ENCODE measurements at regions not wholly inside any gene's neighbourhood (a gene's known extent, or its start where the extent isn't known, plus 50 kb on each side); places are given as distances from the start of the nearest gene placed in this dataset.

GRCh38 chr4:155512817-155513216, 136.1 kb upstream of the MAP9 start:
- Histone ChIP-seq H3K23ac (ENCODE audit: insufficient read length) (no peak overlapping the region), H3K79me1 (ENCODE audit: low read depth, low read length) (no peaks in the 10 kb centered on the region), H3K4ac (replicated peaks; ENCODE audit: insufficient read length, low read depth, low read length) (no peak overlapping the region), H3K18ac (ENCODE audit: extremely low read depth, low read length) (no peak overlapping the region), H3K4me3 (ENCODE audit: extremely low read depth in 1 of 4, insufficient read depth in 2 of 4, low read depth in 3 of 4, low read length in 4 of 4) (no peak overlapping the region), H4K5ac (ENCODE audit: insufficient read length, low read depth, low read length) (no peak overlapping the region), H3K36me3 (ENCODE audit: control insufficient read depth in 2 of 4, insufficient read depth in 4 of 4, low read length in 3 of 4) (no peaks in the 10 kb centered on the region), H3K9ac (replicated peaks in 1 of 4; ENCODE audit: extremely low read depth in 1 of 4, low read depth in 3 of 4, low read length in 3 of 4) (no peak overlapping the region), H3K27me3 (replicated peaks in 1 of 4; ENCODE audit: control insufficient read depth in 3 of 4, extremely low read depth in 1 of 4, insufficient read depth in 3 of 4, low read length in 3 of 4) (no peaks in the 10 kb centered on the region), H3K4me1 (replicated peaks in 1 of 4; ENCODE audit: control insufficient read depth in 3 of 4, insufficient read depth in 4 of 4, low read length in 3 of 4) (no peaks in the 10 kb centered on the region), H4K8ac (ENCODE audit: extremely low read depth, insufficient read depth, low read length) (no peak overlapping the region), H2BK5ac (ENCODE audit: low read depth, low read length) (no peak overlapping the region), H2AFZ (ENCODE audit: low read length) (no peak overlapping the region), H3K4me2 (ENCODE audit: insufficient read depth in 1 of 2, low read depth in 2 of 2, low read length in 2 of 2) (no peak overlapping the region), H2BK12ac (ENCODE audit: low read depth, low read length) (no peak overlapping the region), H3K14ac (ENCODE audit: insufficient read length) (no peak overlapping the region), H3K56ac (replicated peaks; ENCODE audit: insufficient read length, low read depth, low read length) (no peak overlapping the region), H2BK20ac (ENCODE audit: low read length) (no peak overlapping the region), H4K91ac (replicated peaks; ENCODE audit: insufficient read length, low read length) (no peak overlapping the region), H2BK120ac (replicated peaks; ENCODE audit: low read depth, low read length) (no peak overlapping the region), H2BK15ac (ENCODE audit: low read length) (no peak overlapping the region), H2AK5ac (ENCODE audit: low read depth, low read length) (no peak overlapping the region), H4K20me1 (replicated peaks in 1 of 2; ENCODE audit: control insufficient read depth in 1 of 2, insufficient read depth in 2 of 2, low read length in 2 of 2) (no peaks in the 10 kb centered on the region), H3K9me3 (ENCODE audit: insufficient read depth in 2 of 2, low read depth in 1 of 2, low read length in 1 of 2) (no peaks in the 10 kb centered on the region), H3K27ac (ENCODE audit: low read depth, low read length) (no peak overlapping the region), H3K23me2 (ENCODE audit: low read depth, low read length) (no peaks in the 10 kb centered on the region), H3K79me2 (ENCODE audit: control insufficient read depth in 1 of 2, insufficient read depth in 2 of 2, low read length in 2 of 2) (no peaks in the 10 kb centered on the region)
- TF ChIP-seq SRF (IDR thresholded peaks at IDR 0.05; ENCODE audit: low read depth, low read length) = no peak
- TF ChIP-seq EZH2 (IDR thresholded peaks at IDR 0.05; ENCODE audit: low read depth, low read length, severe bottlenecking) = no peak
- TF ChIP-seq SIRT6 (IDR thresholded peaks at IDR 0.05; ENCODE audit: low read length) = no peak
- TF ChIP-seq HDAC6 (IDR thresholded peaks at IDR 0.05; ENCODE audit: low read depth, low read length) = no peak
- no peak for TF ChIP-seq BCL11A (IDR thresholded peaks at IDR 0.05; ENCODE audit: low read depth in 2 of 2, low read length in 2 of 2)
- TF ChIP-seq TBP (IDR thresholded peaks at IDR 0.05; ENCODE audit: low read depth, low read length) = no peak
- no peak for TF ChIP-seq KDM1A (IDR thresholded peaks at IDR 0.05; ENCODE audit: borderline replicate concordance, low read length)
- TF ChIP-seq RAD21 (IDR thresholded peaks at IDR 0.05 in 1 of 2, conservative IDR thresholded peaks at IDR 0.05 in 1 of 2; ENCODE audit: low read depth in 2 of 2, low read length in 2 of 2) = no peak
- TF ChIP-seq RXRA (IDR thresholded peaks at IDR 0.05; ENCODE audit: insufficient read depth, low read depth, low read length) = no peak
- TF ChIP-seq, protein P1, sequence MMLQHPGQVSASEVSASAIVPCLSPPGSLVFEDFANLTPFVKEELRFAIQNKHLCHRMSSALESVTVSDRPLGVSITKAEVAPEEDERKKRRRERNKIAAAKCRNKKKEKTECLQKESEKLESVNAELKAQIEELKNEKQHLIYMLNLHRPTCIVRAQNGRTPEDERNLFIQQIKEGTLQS (IDR thresholded peaks at IDR 0.05; ENCODE audit: insufficient read depth, low read depth, low read length) = no peak
- TF ChIP-seq, protein P2, sequence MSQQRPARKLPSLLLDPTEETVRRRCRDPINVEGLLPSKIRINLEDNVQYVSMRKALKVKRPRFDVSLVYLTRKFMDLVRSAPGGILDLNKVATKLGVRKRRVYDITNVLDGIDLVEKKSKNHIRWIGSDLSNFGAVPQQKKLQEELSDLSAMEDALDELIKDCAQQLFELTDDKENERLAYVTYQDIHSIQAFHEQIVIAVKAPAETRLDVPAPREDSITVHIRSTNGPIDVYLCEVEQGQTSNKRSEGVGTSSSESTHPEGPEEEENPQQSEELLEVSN (IDR thresholded peaks at IDR 0.05) = no peak
- TF ChIP-seq KDM4A (IDR thresholded peaks at IDR 0.05; ENCODE audit: low read depth, low read length, severe bottlenecking) = no peak
- no peak for TF ChIP-seq MAFK (IDR thresholded peaks at IDR 0.05; ENCODE audit: low read depth, low read length)
- POLR2A ChIA-PET (ENCODE audit: partially characterized antibody) = no interaction called here
- CTCF ChIA-PET (ENCODE audit: partially characterized antibody) = no interaction called here
- 92% methylated on average over 5 of the region's 5 CpGs; no CpG with 5 or more reads in 1 of the 2 experiments for whole genome bisulfite sequencing, 2 experiments (ENCODE audit: extremely low coverage in 1 of 2, insufficient coverage in 1 of 2, insufficient read length in 1 of 2, insufficient replicate concordance in 2 of 2, low coverage in 1 of 2, low lambda C conversion rate in 2 of 2, missing lambda C conversion rate in 1 of 2)
- FAIRE-seq (no peak), DNase-seq (ENCODE audit: low read depth in 1 of 2, low spot score in 2 of 2) (no peak)

Measured in H1 (cell line).